MG63 (cell line): ENCODE measurements at regions not wholly inside any gene's neighbourhood (a gene's known extent, or its start where the extent isn't known, plus 50 kb on each side); places are given as distances from the start of the nearest gene placed in this dataset.

Source experiments
- DNase-seq: peaks from one replicate; pipeline ENCODE4 v3.0.0-alpha.2; 2020
- H3K27me3 ChIP-seq: fragments of 250-450 bp; sonication (Bioruptor Pico); 2 replicates; pipeline ENCODE4 v1.5.1; 2020; ENCODE audit warnings: mild to moderate bottlenecking, moderate library complexity
- H3K36me3 ChIP-seq: fragments of 250-450 bp; sonication (Bioruptor Pico); 2 replicates; pipeline ENCODE4 v1.5.1; 2020; ENCODE audit warnings: mild to moderate bottlenecking, moderate library complexity
- H3K4me3 ChIP-seq: fragments of 250-450 bp; sonication (Bioruptor Pico); 2 replicates; pipeline ENCODE4 v1.5.1; 2020; ENCODE audit warnings: mild to moderate bottlenecking, moderate library complexity
- H3K9me3 ChIP-seq: fragments of 250-450 bp; sonication (Bioruptor Pico); 2 replicates; pipeline ENCODE4 v1.5.1; 2020; ENCODE audit warnings: mild to moderate bottlenecking, moderate library complexity

DNA sequence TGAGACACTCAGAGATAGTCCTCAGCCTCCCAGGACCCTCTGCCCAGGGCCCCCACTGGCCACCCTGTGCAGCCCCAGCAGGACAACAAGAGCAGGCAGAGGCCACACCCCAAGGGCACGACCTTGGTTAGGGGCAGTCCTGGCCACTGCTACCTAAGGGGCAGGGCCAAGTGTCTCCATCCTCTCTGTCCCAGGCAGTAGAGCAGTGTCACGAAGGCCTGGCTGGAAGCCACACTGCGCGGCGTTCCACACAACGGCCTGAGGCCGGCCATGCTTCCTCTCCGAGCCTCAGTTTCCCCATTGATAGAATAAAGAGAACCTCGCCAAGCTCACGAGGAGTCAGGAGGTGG lies 1074.3 kb downstream of the BRD1 start:
- no peaks in the 10 kb centered on the region for H3K27me3 ChIP-seq
- H3K9me3 ChIP-seq, result no peaks in the 10 kb centered on the region
- H3K4me3 ChIP-seq, result no peak overlapping the region
- H3K36me3 ChIP-seq, result no peaks in the 10 kb centered on the region
- DNase-seq, result no peak

GRCh38 chr22:48752451-48753380 lies 1075.0 kb downstream of the BRD1 start:
- no peak for DNase-seq
- H3K9me3 ChIP-seq, result no peaks in the 10 kb centered on the region
- no peaks in the 10 kb centered on the region for H3K27me3 ChIP-seq
- H3K4me3 ChIP-seq, result no peak overlapping the region
- no peaks in the 10 kb centered on the region for H3K36me3 ChIP-seq

- Histone ChIP-seq H3K9me3 (no peaks in the 10 kb centered on the region), H3K27me3 (no peaks in the 10 kb centered on the region), H3K4me3 (no peak overlapping the region), H3K36me3 (no peaks in the 10 kb centered on the region)
- no peak for DNase-seq
Measured at GRCh38 chr22:48751539-48752437, 1075.9 kb downstream of the BRD1 start.

GRCh38 chr22:48750826-48751440 lies 1076.7 kb downstream of the BRD1 start:
- no peak for DNase-seq
- Histone ChIP-seq H3K4me3 (no peak overlapping the region), H3K9me3 (no peaks in the 10 kb centered on the region), H3K27me3 (no peaks in the 10 kb centered on the region), H3K36me3 (no peaks in the 10 kb centered on the region)

GRCh38 chr22:48750282-48750681 lies 1077.4 kb downstream of the BRD1 start:
- Histone ChIP-seq H3K9me3 (no peaks in the 10 kb centered on the region), H3K36me3 (no peaks in the 10 kb centered on the region), H3K27me3 (no peaks in the 10 kb centered on the region), H3K4me3 (no peak overlapping the region)
- DNase-seq, result no peak

DNA sequence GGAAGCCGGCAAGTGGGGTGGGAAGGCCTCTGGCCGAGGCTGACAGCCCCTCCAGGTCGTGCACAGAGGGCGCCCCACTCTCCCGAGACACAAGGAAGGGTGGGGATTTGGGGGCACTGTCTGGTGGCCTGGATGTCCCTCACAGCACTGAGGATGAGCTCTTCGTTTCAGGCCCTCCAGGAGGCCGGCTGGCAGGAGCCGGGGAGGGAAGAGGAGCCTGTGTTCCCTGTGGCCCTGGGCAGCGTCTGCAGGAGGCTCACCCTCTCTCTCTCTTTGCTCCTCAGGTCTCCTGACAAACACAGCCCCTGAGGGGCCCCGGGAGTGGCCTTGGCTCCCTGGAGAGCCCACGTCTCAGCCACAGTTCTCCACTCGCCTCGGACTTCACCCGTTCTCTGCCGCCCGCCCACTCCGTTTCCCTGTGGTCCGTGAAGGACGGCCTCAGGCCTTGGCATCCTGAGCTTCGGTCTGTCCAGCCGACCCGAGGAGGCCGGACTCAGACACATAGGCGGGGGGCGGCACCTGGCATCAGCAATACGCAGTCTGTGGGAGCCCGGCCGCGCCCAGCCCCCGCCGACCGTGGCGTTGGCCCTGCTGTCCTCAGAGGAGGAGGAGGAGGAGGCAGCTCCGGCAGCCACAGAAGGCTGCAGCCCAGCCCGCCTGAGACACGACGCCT lies 1078.0 kb downstream of the BRD1 start:
- no peak overlapping the region for H3K4me3 ChIP-seq
- no peaks in the 10 kb centered on the region for H3K9me3 ChIP-seq
- no peak for DNase-seq
- H3K27me3 ChIP-seq, result no peaks in the 10 kb centered on the region
- no peaks in the 10 kb centered on the region for H3K36me3 ChIP-seq

DNA sequence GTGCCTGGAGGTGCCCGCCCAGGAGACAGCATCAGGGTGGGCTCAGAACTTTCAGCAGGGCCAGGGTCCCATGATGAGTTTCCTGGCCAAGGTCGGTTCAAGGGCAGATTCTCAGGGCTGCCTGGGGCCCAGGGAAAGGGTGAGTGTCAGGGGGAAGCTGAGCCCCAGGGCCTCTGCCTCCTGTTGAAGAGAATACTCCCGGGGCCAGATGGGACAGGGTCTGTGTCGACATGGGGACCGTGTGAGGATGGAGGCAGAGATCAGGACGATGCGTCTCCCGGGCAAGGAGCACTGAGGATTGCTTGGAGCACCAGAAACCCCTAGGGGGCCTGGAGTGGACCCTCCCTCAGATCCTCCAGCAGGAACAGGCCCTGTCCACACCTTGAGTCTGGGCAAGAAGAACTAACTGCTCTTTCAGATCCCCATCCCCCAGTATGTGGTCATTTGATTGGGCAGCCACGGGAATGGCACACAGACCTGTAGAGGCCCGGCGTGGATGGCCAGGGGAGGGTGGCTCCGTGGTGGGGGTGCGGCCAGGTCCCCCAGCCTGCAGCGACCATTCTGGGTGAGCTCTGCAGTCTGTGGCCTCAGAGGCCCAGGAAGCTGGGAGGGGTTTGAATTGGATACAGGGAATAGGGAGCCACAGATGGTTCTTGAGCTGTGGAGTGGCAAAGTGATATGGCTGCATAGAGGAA lies 1078.7 kb downstream of the BRD1 start:
- Histone ChIP-seq H3K36me3 (no peaks in the 10 kb centered on the region), H3K4me3 (no peak overlapping the region), H3K9me3 (no peaks in the 10 kb centered on the region), H3K27me3 (no peaks in the 10 kb centered on the region)
- no peak for DNase-seq

GRCh38 chr22:48748113-48748859 lies 1079.4 kb downstream of the BRD1 start:
- H3K27me3 ChIP-seq, result no peaks in the 10 kb centered on the region
- no peak for DNase-seq
- no peak overlapping the region for H3K4me3 ChIP-seq
- no peaks in the 10 kb centered on the region for H3K36me3 ChIP-seq
- no peaks in the 10 kb centered on the region for H3K9me3 ChIP-seq

DNA sequence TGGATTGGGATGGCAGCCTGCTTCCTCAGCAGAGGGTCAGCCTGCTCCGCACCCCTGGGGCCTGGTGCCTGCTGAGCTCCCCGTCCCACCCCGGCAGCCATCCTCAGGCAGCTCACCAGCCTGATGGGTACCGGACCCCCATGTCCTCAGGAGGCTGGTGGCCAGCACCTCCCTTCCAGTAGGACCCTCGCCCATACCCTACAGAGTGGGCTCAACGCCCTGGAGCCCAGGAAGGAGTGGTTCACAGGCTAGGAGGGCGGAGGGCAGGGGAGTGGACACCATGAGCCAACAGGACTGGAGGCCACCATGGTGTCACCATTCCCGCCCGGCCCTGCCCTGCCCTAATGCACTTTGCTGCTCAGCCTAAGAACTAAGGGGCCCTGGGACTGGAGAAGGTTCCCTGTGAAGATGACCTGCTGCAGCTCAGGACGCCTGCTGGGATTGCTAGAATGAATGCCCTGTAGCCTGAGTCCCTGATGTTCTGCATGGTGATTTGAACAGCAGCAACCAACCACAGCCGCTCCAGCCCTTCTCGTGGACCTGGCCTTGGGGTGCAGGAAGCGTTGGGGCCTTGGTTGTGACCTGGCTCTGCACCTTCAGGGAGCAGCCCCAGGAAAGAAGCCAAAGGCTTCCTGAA lies 1080.8 kb downstream of the BRD1 start:
- Histone ChIP-seq H3K27me3 (no peaks in the 10 kb centered on the region), H3K36me3 (no peaks in the 10 kb centered on the region), H3K9me3 (no peaks in the 10 kb centered on the region), H3K4me3 (no peak overlapping the region)
- no peak for DNase-seq

- no peak for DNase-seq
- no peaks in the 10 kb centered on the region for H3K27me3 ChIP-seq
- no peaks in the 10 kb centered on the region for H3K36me3 ChIP-seq
- no peak overlapping the region for H3K4me3 ChIP-seq
- H3K9me3 ChIP-seq, result no peaks in the 10 kb centered on the region
Measured at GRCh38 chr22:48745842-48746788, 1081.6 kb downstream of the BRD1 start.

- DNase-seq, result no peak
- Histone ChIP-seq H3K9me3 (no peaks in the 10 kb centered on the region), H3K27me3 (no peaks in the 10 kb centered on the region), H3K4me3 (no peak overlapping the region), H3K36me3 (no peaks in the 10 kb centered on the region)
Measured at GRCh38 chr22:48744967-48745841, 1082.5 kb downstream of the BRD1 start.

GRCh38 chr22:48744283-48744641 lies 1083.4 kb downstream of the BRD1 start:
- Histone ChIP-seq H3K27me3 (no peaks in the 10 kb centered on the region), H3K9me3 (no peaks in the 10 kb centered on the region), H3K36me3 (no peaks in the 10 kb centered on the region), H3K4me3 (no peak overlapping the region)
- DNase-seq, result no peak

- H3K9me3 ChIP-seq, result no peaks in the 10 kb centered on the region
- no peak overlapping the region for H3K4me3 ChIP-seq
- DNase-seq, result no peak
- H3K27me3 ChIP-seq, result no peaks in the 10 kb centered on the region
- H3K36me3 ChIP-seq, result no peaks in the 10 kb centered on the region
Measured at GRCh38 chr22:48743601-48744282, 1083.9 kb downstream of the BRD1 start.
